ENCODE measurements at regions not wholly inside any gene's neighbourhood (a gene's known extent, or its start where the extent isn't known, plus 50 kb on each side); places are given as distances from the start of the nearest gene placed in this dataset.

DNA sequence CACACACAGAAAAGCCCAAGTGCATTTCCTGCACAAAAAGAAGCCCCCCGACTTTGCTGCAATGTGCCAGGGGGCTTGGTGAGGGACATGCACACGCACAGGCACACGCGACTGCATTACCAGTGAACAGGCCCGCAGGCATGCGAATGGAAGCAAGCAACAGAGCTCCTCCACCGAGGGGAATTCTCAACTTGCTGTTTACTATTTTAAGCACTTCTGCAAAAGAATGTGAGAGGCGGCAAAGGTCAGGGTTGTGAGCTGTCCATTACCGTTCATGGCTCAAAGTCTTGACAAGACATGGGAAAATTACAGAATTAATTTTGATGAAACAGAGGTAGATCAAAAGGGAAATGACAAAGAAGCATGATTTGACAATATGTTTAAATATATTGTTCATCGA is 342.5 kb upstream of the NOCT start:
- TF ChIP-seq POLR2A (IDR thresholded peaks at IDR 0.05; ENCODE audit: low read depth, low read length) (no peak), POLR2AphosphoS5 (IDR thresholded peaks at IDR 0.05; ENCODE audit: low read depth, low read length) (no peak), TAF1 (IDR thresholded peaks at IDR 0.05; ENCODE audit: low read depth, low read length) (no peak), SPI1 (IDR thresholded peaks at IDR 0.05; ENCODE audit: low read depth, low read length) (peak; percentile 49), POU2F2 (IDR thresholded peaks at IDR 0.05; ENCODE audit: low read depth, low read length) (no peak), PAX5 (IDR thresholded peaks at IDR 0.05; ENCODE audit: insufficient read depth, low read length, severe bottlenecking) (no peak)

Measured in GM12891 (cell line).